ENCODE measurements at regions not wholly inside any gene's neighbourhood (a gene's known extent, or its start where the extent isn't known, plus 50 kb on each side); places are given as distances from the start of the nearest gene placed in this dataset.
"Not testable (repeated sequence)": the region's sequence is repeated elsewhere in the genome, so short reads cannot be mapped to it uniquely, and the experiment has no call there.

DNA sequence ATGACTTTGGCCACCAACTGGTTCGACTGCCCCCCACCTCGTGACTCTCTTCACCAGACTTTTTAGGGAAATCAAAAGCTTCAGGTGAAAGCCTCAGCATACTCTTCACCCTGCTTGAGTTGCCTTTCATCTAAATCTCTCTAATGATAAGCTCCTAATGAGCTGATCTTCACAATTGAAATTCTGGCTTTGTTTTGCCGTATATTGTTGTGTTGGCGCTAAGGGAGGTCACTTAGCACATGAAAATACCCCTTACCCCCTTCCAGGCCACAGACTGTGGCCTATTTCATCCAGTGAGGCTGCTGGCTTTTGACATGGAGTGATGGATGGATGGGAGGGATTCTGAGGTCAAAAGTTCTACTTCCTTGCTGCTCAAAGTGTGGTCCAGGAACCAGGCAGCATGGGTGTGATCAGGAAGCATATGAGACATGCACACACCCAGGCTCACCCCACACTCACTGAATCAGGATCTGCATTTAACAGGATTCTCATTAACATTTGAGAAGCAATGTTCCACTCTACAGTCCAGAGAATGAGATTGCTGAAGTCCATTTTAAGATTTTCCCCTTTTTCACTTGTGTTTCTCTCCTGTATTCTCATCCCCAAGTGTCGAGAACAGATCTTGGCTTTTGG lies 131.4 kb downstream of the DACT1 start:
- TF ChIP-seq ZNF274 (IDR thresholded peaks at IDR 0.05; ENCODE audit: low read depth, low read length) (no peak), SUZ12 (IDR thresholded peaks at IDR 0.05; ENCODE audit: extremely low read depth, insufficient read depth, insufficient read length) (no peak), YY1 (IDR thresholded peaks at IDR 0.05; ENCODE audit: insufficient read depth, insufficient read length) (no peak)
- H3K36me3 ChIP-seq (ENCODE audit: insufficient read depth, insufficient read length, low read length) = no peaks in the 10 kb centered on the region
- no peak overlapping the region for H3K4me3 ChIP-seq (ENCODE audit: insufficient read length, low read depth)
- peak; percentile 75 for DNase-seq (ENCODE audit: low read depth, low spot score)
- H3K27me3 ChIP-seq (ENCODE audit: insufficient read depth, insufficient read length) = peaks cover 49% of the 10 kb centered on the region
- H3K9me3 ChIP-seq (ENCODE audit: insufficient read depth, low read length) = no peaks in the 10 kb centered on the region; the same call in 1 of the 2 replicates
- no peak overlapping the region for H3K9ac ChIP-seq (ENCODE audit: insufficient read length, low read depth)
- no peaks in the 10 kb centered on the region for H3K4me1 ChIP-seq (ENCODE audit: insufficient read depth, insufficient read length)

DNA sequence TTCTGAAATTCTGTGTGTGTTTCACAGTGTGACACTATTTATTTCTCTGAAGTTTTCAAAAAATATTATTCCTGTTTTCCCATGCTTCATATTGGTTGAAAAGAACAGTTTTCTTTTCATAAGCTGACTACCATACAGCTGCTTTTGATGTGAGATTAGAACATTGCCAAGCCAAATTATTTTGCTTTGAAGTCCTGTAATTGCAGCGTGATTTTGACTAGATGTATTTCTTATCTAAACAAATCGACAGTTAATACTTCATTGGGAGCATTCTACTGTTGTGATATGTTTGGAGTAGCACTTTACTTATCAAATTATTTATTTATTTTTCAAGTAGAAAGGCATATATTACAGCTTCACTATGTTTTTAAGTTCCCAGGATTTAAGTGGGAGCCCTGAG lies 132.0 kb downstream of the DACT1 start:
- TF ChIP-seq YY1 (IDR thresholded peaks at IDR 0.05; ENCODE audit: insufficient read depth, insufficient read length) (no peak), SUZ12 (IDR thresholded peaks at IDR 0.05; ENCODE audit: extremely low read depth, insufficient read depth, insufficient read length) (no peak), ZNF274 (IDR thresholded peaks at IDR 0.05; ENCODE audit: low read depth, low read length) (no peak)
- no peaks in the 10 kb centered on the region for H3K36me3 ChIP-seq (ENCODE audit: insufficient read depth, insufficient read length, low read length)
- H3K4me3 ChIP-seq (ENCODE audit: insufficient read length, low read depth) = no peak overlapping the region
- H3K9ac ChIP-seq (ENCODE audit: insufficient read length, low read depth) = no peak overlapping the region
- peaks cover under 1% of the 10 kb centered on the region; the same call in 1 of the 2 replicates for H3K9me3 ChIP-seq (ENCODE audit: insufficient read depth, low read length)
- H3K4me1 ChIP-seq (ENCODE audit: insufficient read depth, insufficient read length) = no peaks in the 10 kb centered on the region
- peaks cover 56% of the 10 kb centered on the region for H3K27me3 ChIP-seq (ENCODE audit: insufficient read depth, insufficient read length)
- DNase-seq (ENCODE audit: low read depth, low spot score) = no peak

DNA sequence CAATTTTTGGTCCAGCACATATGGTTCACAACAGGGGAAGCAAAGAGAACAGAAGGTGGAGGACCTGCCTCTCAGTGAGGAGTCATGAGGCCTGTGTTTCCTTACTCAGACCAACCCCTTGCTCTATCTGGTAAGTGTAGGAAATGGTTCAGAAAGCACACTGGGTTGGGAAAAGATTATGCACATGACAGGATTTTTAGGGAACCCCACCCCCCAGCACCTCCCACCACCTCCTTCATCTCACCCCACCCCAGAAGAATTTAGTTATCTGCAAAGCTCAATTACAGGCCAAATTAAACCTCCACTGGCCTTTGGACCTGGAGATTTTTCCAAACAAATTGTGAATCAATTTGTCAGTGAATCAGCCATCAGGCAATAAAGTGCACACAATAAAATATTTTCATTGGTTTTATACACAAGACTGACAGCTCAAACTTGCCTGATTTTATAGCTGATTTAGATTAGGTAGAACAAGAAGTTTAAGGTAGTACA lies 132.8 kb downstream of the DACT1 start:
- Histone ChIP-seq H3K36me3 (ENCODE audit: insufficient read depth, insufficient read length, low read length) (no peaks in the 10 kb centered on the region), H3K9me3 (ENCODE audit: insufficient read depth, low read length) (peaks cover 8% of the 10 kb centered on the region; the same call in 1 of the 2 replicates), H3K4me3 (ENCODE audit: insufficient read length, low read depth) (no peak overlapping the region), H3K9ac (ENCODE audit: insufficient read length, low read depth) (no peak overlapping the region), H3K4me1 (ENCODE audit: insufficient read depth, insufficient read length) (no peaks in the 10 kb centered on the region), H3K27me3 (ENCODE audit: insufficient read depth, insufficient read length) (peaks cover 56% of the 10 kb centered on the region)
- no peak for TF ChIP-seq YY1 (IDR thresholded peaks at IDR 0.05; ENCODE audit: insufficient read depth, insufficient read length)
- no peak for TF ChIP-seq ZNF274 (IDR thresholded peaks at IDR 0.05; ENCODE audit: low read depth, low read length)
- no peak for TF ChIP-seq SUZ12 (IDR thresholded peaks at IDR 0.05; ENCODE audit: extremely low read depth, insufficient read depth, insufficient read length)
- DNase-seq (ENCODE audit: low read depth, low spot score) = no peak

DNA sequence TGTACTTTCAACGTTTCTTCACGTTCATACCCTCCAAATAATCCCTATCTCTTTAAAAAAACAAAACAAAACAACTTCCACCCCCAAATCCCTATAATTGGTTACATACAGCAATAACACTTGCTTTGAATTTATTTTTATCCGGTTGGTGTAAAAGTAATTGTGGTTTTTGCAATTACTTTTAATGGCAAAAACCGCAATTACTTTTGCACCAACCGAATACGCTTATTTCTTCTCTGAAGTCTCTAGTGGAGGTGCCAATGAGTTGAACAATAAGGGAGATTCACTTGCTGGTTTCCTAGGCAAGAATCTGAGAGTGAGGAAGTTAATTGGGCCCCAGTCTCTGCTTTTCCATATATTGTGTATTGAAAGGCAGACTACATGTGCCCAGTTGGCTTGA lies 133.3 kb downstream of the DACT1 start:
- no peak for TF ChIP-seq YY1 (IDR thresholded peaks at IDR 0.05; ENCODE audit: insufficient read depth, insufficient read length)
- H3K27me3 ChIP-seq (ENCODE audit: insufficient read depth, insufficient read length) = peaks cover 51% of the 10 kb centered on the region
- H3K4me1 ChIP-seq (ENCODE audit: insufficient read depth, insufficient read length) = no peaks in the 10 kb centered on the region
- DNase-seq (ENCODE audit: low read depth, low spot score) = no peak
- H3K9me3 ChIP-seq (ENCODE audit: insufficient read depth, low read length) = peaks cover 8% of the 10 kb centered on the region; the same call in 1 of the 2 replicates
- no peak overlapping the region for H3K4me3 ChIP-seq (ENCODE audit: insufficient read length, low read depth)
- H3K9ac ChIP-seq (ENCODE audit: insufficient read length, low read depth) = no peak overlapping the region
- H3K36me3 ChIP-seq (ENCODE audit: insufficient read depth, insufficient read length, low read length) = no peaks in the 10 kb centered on the region

DNA sequence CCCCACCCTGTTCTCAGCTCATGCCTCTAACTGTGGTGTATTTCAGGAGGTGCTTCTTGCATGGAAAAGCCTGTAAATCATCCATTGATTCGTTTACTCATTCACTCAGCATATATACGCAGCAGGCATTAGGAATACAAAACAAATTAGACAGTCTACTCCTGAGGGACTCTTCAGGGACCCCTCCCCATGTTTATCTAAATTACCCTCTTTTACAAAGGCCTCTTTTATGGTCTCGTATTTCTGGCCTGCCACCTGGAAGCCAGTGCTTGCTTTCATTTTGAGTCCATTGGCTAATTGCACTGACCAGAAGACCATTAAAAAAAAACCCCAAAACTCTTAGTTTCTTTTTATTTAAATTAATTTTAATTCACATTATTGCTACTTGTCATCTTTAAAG lies 134.4 kb downstream of the DACT1 start:
- H3K9ac ChIP-seq (ENCODE audit: insufficient read length, low read depth) = no peak overlapping the region
- peaks cover 8% of the 10 kb centered on the region; the same call in 1 of the 2 replicates for H3K9me3 ChIP-seq (ENCODE audit: insufficient read depth, low read length)
- TF ChIP-seq SUZ12 (IDR thresholded peaks at IDR 0.05; ENCODE audit: extremely low read depth, insufficient read depth, insufficient read length) (no peak), ZNF274 (IDR thresholded peaks at IDR 0.05; ENCODE audit: low read depth, low read length) (no peak)
- peaks cover 50% of the 10 kb centered on the region for H3K27me3 ChIP-seq (ENCODE audit: insufficient read depth, insufficient read length)
- no peak for DNase-seq (ENCODE audit: low read depth, low spot score)
- H3K4me3 ChIP-seq (ENCODE audit: insufficient read length, low read depth) = no peak overlapping the region
- no peaks in the 10 kb centered on the region for H3K4me1 ChIP-seq (ENCODE audit: insufficient read depth, insufficient read length)
- H3K36me3 ChIP-seq (ENCODE audit: insufficient read depth, insufficient read length, low read length) = no peaks in the 10 kb centered on the region

DNA sequence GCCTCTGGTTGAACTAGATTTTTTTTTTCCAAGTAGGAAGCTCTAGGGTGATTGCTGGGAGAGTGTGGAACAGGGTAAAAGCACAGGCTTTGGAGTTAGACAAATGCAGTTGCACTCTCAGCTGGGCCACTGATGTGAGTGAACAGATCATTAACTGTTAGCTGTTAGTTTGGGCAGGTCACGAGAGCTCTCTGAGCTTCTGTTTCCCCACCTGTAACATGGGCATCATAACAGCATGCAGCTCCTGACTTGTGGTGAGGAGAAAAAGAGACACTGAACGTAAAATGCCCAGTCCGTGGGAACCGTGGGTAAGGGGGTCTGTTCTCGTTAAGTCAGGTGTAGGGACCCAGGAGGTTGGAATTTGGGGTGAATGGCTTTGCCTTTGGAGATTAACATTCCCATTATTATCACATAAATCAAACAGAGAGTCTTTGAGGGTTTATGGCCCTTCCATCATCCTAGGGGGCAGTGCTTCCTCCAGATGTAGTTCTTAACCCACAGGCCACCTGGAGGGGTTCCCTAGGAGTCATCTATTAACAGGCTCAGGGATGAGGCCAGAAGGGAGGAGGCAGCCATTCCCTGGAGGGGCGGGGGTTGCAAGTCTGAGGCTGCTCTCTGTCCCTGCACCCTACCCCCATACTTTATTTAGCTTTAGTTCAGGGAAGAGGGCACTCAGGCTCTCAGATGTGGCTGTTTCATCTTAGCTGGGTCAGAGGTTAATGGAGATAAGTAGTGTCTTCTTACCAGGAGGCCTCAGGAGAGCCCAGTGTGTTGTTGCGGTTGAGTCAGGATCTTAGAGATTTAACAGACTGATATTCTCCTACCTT lies 135.2 kb downstream of the DACT1 start:
- no peak for TF ChIP-seq SUZ12 (IDR thresholded peaks at IDR 0.05; ENCODE audit: extremely low read depth, insufficient read depth, insufficient read length)
- no peak for TF ChIP-seq ZNF274 (IDR thresholded peaks at IDR 0.05; ENCODE audit: low read depth, low read length)
- no peak for TF ChIP-seq YY1 (IDR thresholded peaks at IDR 0.05; ENCODE audit: insufficient read depth, insufficient read length)
- no peak overlapping the region for H3K4me3 ChIP-seq (ENCODE audit: insufficient read length, low read depth)
- H3K36me3 ChIP-seq (ENCODE audit: insufficient read depth, insufficient read length, low read length) = no peaks in the 10 kb centered on the region
- peaks cover 47% of the 10 kb centered on the region for H3K27me3 ChIP-seq (ENCODE audit: insufficient read depth, insufficient read length)
- peak; percentile 15 for DNase-seq (ENCODE audit: low read depth, low spot score)
- H3K9ac ChIP-seq (ENCODE audit: insufficient read length, low read depth) = no peak overlapping the region
- peaks cover 8% of the 10 kb centered on the region; the same call in 1 of the 2 replicates for H3K9me3 ChIP-seq (ENCODE audit: insufficient read depth, low read length)
- no peaks in the 10 kb centered on the region for H3K4me1 ChIP-seq (ENCODE audit: insufficient read depth, insufficient read length)

DNA sequence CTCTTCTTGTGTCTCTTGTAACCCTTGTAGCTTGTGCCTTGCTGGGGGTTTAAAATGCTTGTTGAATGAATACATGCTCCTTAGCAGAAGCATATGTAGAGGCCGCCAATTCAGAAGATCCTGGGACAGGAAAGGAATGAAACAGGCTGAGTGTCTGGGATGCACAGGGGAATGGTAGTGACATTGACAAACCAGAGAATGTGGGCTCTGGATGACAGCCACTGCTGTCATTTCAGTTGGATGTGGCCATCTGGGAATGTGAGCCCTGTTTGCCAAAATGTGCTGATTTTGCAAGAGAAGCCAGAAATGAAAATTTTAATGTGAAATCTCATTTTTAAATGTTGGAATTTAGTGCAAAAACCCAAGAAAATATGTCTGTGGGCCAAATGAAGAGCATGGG lies 136.8 kb downstream of the DACT1 start:
- Histone ChIP-seq H3K36me3 (ENCODE audit: insufficient read depth, insufficient read length, low read length) (no peaks in the 10 kb centered on the region), H3K4me1 (ENCODE audit: insufficient read depth, insufficient read length) (no peaks in the 10 kb centered on the region), H3K9ac (ENCODE audit: insufficient read length, low read depth) (no peak overlapping the region), H3K4me3 (ENCODE audit: insufficient read length, low read depth) (no peak overlapping the region), H3K27me3 (ENCODE audit: insufficient read depth, insufficient read length) (peaks cover 45% of the 10 kb centered on the region), H3K9me3 (ENCODE audit: insufficient read depth, low read length) (peaks cover 8% of the 10 kb centered on the region; the same call in 1 of the 2 replicates)
- no peak for TF ChIP-seq ZNF274 (IDR thresholded peaks at IDR 0.05; ENCODE audit: low read depth, low read length)
- no peak for TF ChIP-seq SUZ12 (IDR thresholded peaks at IDR 0.05; ENCODE audit: extremely low read depth, insufficient read depth, insufficient read length)
- TF ChIP-seq YY1 (IDR thresholded peaks at IDR 0.05; ENCODE audit: insufficient read depth, insufficient read length) = no peak
- no peak for DNase-seq (ENCODE audit: low read depth, low spot score)

DNA sequence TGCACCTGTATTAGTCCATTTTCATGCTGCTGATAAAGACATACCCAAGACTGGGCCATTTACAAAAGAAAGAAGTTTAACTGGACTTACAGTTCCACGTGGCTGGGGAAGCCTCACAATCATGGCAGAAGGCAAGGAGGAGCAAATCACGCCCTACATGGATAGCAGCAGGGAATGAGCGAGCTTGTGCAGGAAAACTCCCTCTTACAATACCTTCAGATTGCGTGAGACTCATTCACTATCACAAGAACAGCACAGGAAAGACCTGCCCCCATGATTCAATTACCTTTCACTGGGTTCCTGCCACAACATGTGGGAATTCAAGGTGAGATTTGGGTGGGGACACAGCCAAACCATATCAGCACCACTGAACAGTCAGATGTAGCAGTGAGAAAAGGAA lies 137.4 kb downstream of the DACT1 start:
- DNase-seq (ENCODE audit: low read depth, low spot score); H3K4me1 ChIP-seq (ENCODE audit: insufficient read depth, insufficient read length); H3K4me3 ChIP-seq (ENCODE audit: insufficient read length, low read depth); H3K9ac ChIP-seq (ENCODE audit: insufficient read length, low read depth); H3K9me3 ChIP-seq (ENCODE audit: insufficient read depth, low read length); H3K36me3 ChIP-seq (ENCODE audit: insufficient read depth, insufficient read length, low read length): not testable (repeated sequence)
- peaks cover 44% of the 10 kb centered on the region for H3K27me3 ChIP-seq (ENCODE audit: insufficient read depth, insufficient read length)

All from NT2/D1 (cell line).